AG04450 (cell line): ENCODE measurements at regions not wholly inside any gene's neighbourhood (a gene's known extent, or its start where the extent isn't known, plus 50 kb on each side); places are given as distances from the start of the nearest gene placed in this dataset.

Experiments used
- CTCF ChIA-PET: fragments of 300-600, 350-600 bp; formaldehyde crosslinking; extraction: SDS; loops from one replicate; lab custom pipeline; 2022; ENCODE audit warnings: antibody characterized with exemption, inconsistent platforms; lab: Charles Lee
- POLR2A ChIA-PET: fragments of 350-600 bp; formaldehyde crosslinking; extraction: SDS; loops from one replicate; lab custom pipeline; 2021; ENCODE audit warnings: antibody characterized with exemption, inconsistent platforms; lab: Yijun Ruan, JAX
- DNase-seq: peaks from one replicate; pipeline ENCODE4 v3.0.0-alpha.2; 2011; ENCODE audit warnings: low read depth, low spot score
- H3K27ac ChIP-seq: one replicate; pipeline ENCODE4 v1.5.1; 2012; ENCODE audit warnings: low read depth, low read length, control low read depth
- H3K27me3 ChIP-seq: one replicate; pipeline ENCODE4 v1.6.0; 2012; ENCODE audit warnings: low read length; ENCODE audit not compliant: control insufficient read depth, insufficient read depth
- H3K4me3 ChIP-seq: 2 replicates; pipeline ENCODE4 v1.5.1; 2011; ENCODE audit warnings: mild to moderate bottlenecking, low read depth, low read length, control low read depth
- H3K9me3 ChIP-seq: 2 replicates; pipeline ENCODE4 v1.5.1; 2012; ENCODE audit warnings: low read length; ENCODE audit not compliant: control insufficient read depth, insufficient read depth
- TF ChIP-seq, protein P1 (sequence below): IDR thresholded peaks from 2 replicates; pipeline ENCODE4 v1.5.1; 2011; ENCODE audit warnings: low read depth, low read length, control low read depth, inconsistent platforms

GRCh38 chr6:133704371-133704770 is 184.5 kb upstream of the TCF21 start:
- no peak for DNase-seq
- Histone ChIP-seq H3K9me3 (peaks cover 3% of the 10 kb centered on the region; the same call in 1 of the 2 replicates), H3K4me3 (no peak overlapping the region), H3K27me3 (no peaks in the 10 kb centered on the region), H3K27ac (peak overlapping the region; percentile 43)
- POLR2A ChIA-PET, result interaction anchor here (2.9 kb wide), 1 partner anchor 60 kb away, joined by 12 read pairs; no protein-coding TSS in a partner anchor
- CTCF ChIA-PET, result no interaction called here
- TF ChIP-seq, protein P1, sequence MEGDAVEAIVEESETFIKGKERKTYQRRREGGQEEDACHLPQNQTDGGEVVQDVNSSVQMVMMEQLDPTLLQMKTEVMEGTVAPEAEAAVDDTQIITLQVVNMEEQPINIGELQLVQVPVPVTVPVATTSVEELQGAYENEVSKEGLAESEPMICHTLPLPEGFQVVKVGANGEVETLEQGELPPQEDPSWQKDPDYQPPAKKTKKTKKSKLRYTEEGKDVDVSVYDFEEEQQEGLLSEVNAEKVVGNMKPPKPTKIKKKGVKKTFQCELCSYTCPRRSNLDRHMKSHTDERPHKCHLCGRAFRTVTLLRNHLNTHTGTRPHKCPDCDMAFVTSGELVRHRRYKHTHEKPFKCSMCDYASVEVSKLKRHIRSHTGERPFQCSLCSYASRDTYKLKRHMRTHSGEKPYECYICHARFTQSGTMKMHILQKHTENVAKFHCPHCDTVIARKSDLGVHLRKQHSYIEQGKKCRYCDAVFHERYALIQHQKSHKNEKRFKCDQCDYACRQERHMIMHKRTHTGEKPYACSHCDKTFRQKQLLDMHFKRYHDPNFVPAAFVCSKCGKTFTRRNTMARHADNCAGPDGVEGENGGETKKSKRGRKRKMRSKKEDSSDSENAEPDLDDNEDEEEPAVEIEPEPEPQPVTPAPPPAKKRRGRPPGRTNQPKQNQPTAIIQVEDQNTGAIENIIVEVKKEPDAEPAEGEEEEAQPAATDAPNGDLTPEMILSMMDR, result no peak

GRCh38 chr6:133705066-133705465 is 183.8 kb upstream of the TCF21 start:
- POLR2A ChIA-PET, result interaction anchor here (0.7 to 2.9 kb wide), 3 partner anchors 61 to 184 kb away, joined by 3 to 12 read pairs (median 6); partner anchors contain the start of gene TCF21

DNA sequence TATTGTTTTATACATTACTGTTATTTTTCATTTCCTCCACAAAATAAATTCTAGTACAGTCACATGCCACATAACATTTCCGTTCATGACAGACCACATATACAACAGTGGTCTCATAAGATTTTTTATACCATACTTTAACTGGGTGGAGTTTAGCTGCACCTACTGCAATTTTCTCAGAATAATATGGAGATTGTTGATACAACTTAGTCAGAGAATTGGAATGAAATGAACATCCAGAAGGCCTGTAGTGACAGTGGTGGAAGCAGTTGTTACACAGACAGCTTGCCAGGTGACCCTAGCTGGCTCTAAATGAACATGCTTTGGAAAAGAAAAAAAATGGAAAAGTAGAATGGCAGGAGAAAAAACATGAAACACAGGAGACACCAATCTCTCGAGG is 183.2 kb upstream of the TCF21 start:
- TF ChIP-seq, protein P1, result no peak
- ChIA-PET POLR2A (interaction anchor here (0.7 to 2.9 kb wide), 3 partner anchors 61 to 184 kb away, joined by 3 to 12 read pairs (median 6); partner anchors contain the start of gene TCF21), CTCF (interaction anchor here (0.5 to 3.2 kb wide), 3 partner anchors 137 to 211 kb away, joined by 4 to 13 read pairs (median 6); no protein-coding TSS in a partner anchor)
- DNase-seq, result no peak
- H3K9me3 ChIP-seq, result no peaks in the 10 kb centered on the region
- H3K27me3 ChIP-seq, result no peaks in the 10 kb centered on the region
- no peak overlapping the region for H3K4me3 ChIP-seq
- no peak overlapping the region for H3K27ac ChIP-seq

More at GRCh38 chr6:133705066-133705465, 183.8 kb upstream of the TCF21 start:
- Histone ChIP-seq H3K9me3 (peaks cover 2% of the 10 kb centered on the region; the same call in 1 of the 2 replicates), H3K27me3 (no peaks in the 10 kb centered on the region), H3K4me3 (no peak overlapping the region), H3K27ac (no peak overlapping the region)
- peak; percentile 37 for DNase-seq
- TF ChIP-seq, protein P1, result no peak
- CTCF ChIA-PET, result interaction anchor here (0.5 to 3.2 kb wide), 3 partner anchors 136 to 212 kb away, joined by 4 to 13 read pairs (median 6); no protein-coding TSS in a partner anchor

GRCh38 chr6:133707456-133707855 is 181.5 kb upstream of the TCF21 start:
- H3K27ac ChIP-seq, result peak overlapping the region; percentile 68
- H3K4me3 ChIP-seq, result no peak overlapping the region
- no peaks in the 10 kb centered on the region for H3K9me3 ChIP-seq
- ChIA-PET CTCF (interaction anchor here (0.6 to 3.2 kb wide), 4 partner anchors 21 to 216 kb away, joined by 3 to 13 read pairs (median 4); no protein-coding TSS in a partner anchor), POLR2A (interaction anchor here (1.4 kb wide), 1 partner anchor 182 kb away, joined by 5 read pairs; the partner anchor contains the start of gene TCF21)
- TF ChIP-seq, protein P1, result no peak
- H3K27me3 ChIP-seq, result no peaks in the 10 kb centered on the region
- DNase-seq, result peak; percentile 79

DNA sequence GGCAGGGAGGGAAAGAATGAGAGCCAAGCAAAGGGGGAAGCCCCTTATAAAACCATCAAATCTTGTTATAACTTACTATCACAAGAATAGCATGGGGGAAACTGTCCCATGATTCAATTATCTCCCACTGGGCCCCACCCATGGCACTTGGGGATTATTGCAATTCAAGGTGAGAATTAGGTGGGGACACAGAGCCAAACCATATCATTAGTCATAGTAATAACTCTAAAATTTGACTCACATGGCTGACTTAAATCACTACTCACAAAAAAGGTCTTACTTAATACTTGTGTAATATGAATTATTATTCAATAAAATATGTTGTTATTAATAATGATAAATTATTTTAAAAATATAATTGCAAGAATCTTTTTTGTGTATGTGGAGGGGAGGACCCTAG is 178.1 kb upstream of the TCF21 start:
- DNase-seq, result no peak
- POLR2A ChIA-PET, result no interaction called here
- Histone ChIP-seq H3K4me3 (no peak overlapping the region), H3K27ac (no peak overlapping the region), H3K27me3 (no peaks in the 10 kb centered on the region), H3K9me3 (no peaks in the 10 kb centered on the region)
- CTCF ChIA-PET, result no interaction called here
- TF ChIP-seq, protein P1, result no peak
